Thymus (tissue), 11 donors: ENCODE measurements at regions not wholly inside any gene's neighbourhood (a gene's known extent, or its start where the extent isn't known, plus 50 kb on each side); places are given as distances from the start of the nearest gene placed in this dataset.

ENCODE experiments used
- DNase-seq, 9 donors: peaks; one replicate each; pipeline ENCODE4 v3.0.0-alpha.2; 2013; ENCODE audit warnings: low spot score in 9 of 9, low read depth in 6 of 9, missing footprints in 1 of 9
- H3K27ac ChIP-seq, 2 donors: one replicate each; pipeline ENCODE4 v1.5.1; 2013; ENCODE audit warnings: control low read depth in 1 of 2, low read depth in 1 of 2, low read length in 1 of 2, mild to moderate bottlenecking in 1 of 2, moderate library complexity in 1 of 2
- H3K27me3 ChIP-seq, 2 donors: one replicate each; pipeline ENCODE4 v1.5.1; 2013; ENCODE audit warnings: low read length in 1 of 2; ENCODE audit not compliant: control insufficient read depth in 2 of 2, insufficient read depth in 1 of 2
- H3K36me3 ChIP-seq, 2 donors: one replicate each; pipeline ENCODE4 v1.5.1; 2013; ENCODE audit warnings: low read length in 1 of 2, mild to moderate bottlenecking in 1 of 2, moderate library complexity in 1 of 2; ENCODE audit not compliant: control insufficient read depth in 2 of 2, insufficient read depth in 2 of 2
- H3K4me1 ChIP-seq, 2 donors: one replicate each; pipeline ENCODE4 v1.5.1; 2013; ENCODE audit warnings: low read length in 2 of 2; ENCODE audit not compliant: control insufficient read depth in 2 of 2, insufficient read depth in 2 of 2
- H3K4me3 ChIP-seq, 2 donors: one replicate each; pipeline ENCODE4 v1.5.1; 2013; ENCODE audit warnings: low read length in 2 of 2, control low read depth in 1 of 2, mild to moderate bottlenecking in 1 of 2
- H3K9me3 ChIP-seq, 2 donors: one replicate each; pipeline ENCODE4 v1.5.1; 2013; ENCODE audit warnings: low read length in 1 of 2, mild to moderate bottlenecking in 1 of 2; ENCODE audit not compliant: control insufficient read depth in 2 of 2, insufficient read depth in 1 of 2
- WGBS: extraction: QIAGEN DNeasy Blood & Tissue Kit; methylation state at CpG from one replicate; pipeline ENCODE4 v1.1.7; 2013; 5-methylcytosine and 5-hydroxymethylcytosine counted together
- donor health status: healthy.

DNA sequence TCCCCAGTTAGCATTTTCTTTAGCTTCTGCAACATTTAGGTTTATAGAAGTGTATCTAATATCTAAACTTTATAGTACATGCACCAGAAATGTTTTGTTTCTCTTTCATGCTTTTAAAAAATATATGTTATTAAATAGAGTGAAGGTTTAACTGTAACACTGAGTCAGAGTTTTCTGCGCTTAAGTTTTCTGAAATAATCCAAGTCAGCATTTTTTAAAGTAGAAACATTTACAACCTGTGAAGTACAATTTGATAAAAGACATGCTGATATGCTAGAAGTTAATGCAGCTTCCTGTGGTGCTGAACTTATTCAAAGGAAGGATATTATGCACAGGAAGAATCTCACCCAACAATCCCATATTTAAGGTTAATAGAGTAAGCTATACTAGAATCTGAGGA is 1096.8 kb downstream of the LRFN5 start:
- Histone ChIP-seq H3K27ac (no peak overlapping the region), H3K27me3 (no peaks in the 10 kb centered on the region), H3K4me3 (no peak overlapping the region), H3K36me3 (no peaks in the 10 kb centered on the region), H3K4me1 (no peaks in the 10 kb centered on the region), H3K9me3 (no peaks in the 10 kb centered on the region)
- 93% methylated on average over 1 of the region's 1 CpG for WGBS
- no peak for DNase-seq

DNA sequence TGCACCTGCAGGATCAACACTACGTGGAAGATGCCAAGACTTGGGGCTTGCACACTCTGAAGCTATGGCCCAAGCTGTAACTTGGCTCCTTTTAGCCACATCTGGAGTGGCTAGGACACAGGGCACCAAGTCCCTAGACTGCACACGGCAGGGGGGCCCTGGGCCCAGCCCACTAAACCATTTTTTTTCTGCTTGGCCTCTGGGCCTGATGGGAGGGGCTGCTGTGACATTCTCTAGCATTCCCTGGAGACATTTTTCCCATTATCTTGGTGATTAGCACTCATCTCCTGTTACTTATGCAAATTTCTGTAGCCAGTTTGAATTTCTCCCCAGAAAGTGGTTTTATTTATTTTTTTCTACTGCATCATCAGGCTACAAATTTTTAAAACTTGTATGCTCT is 1080.7 kb downstream of the LRFN5 start:
- Histone ChIP-seq H3K9me3 (peaks cover 0 to 3% of the 10 kb centered on the region in 2 donors), H3K27me3 (no peaks in the 10 kb centered on the region), H3K36me3 (no peaks in the 10 kb centered on the region), H3K4me1 (no peaks in the 10 kb centered on the region), H3K27ac (no peak overlapping the region), H3K4me3 (no peak overlapping the region)
- WGBS: 78% methylated on average over 2 of the region's 2 CpGs
- DNase-seq: no peak

DNA sequence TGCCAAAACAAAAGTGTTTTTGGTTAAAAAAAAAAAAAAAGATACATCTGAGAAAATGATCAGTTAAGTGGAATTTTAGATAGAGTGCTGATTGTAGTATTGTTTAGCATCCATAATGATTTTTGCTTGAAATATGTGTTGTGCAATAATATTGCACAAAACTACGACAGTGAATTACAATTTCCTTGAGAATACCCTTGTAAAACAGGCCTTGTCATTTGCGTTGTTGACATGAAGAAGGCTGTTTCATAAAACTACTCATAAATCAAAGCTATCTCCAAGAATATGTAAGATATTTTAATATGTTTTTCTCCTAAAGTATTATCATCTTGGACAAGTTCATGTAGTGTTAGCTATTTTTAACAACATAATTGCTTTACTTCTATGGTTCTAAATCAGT is 1077.0 kb downstream of the LRFN5 start:
- no peaks in the 10 kb centered on the region for H3K4me1 ChIP-seq
- H3K36me3 ChIP-seq: no peaks in the 10 kb centered on the region
- H3K4me3 ChIP-seq: no peak overlapping the region
- peaks cover 0 to 3% of the 10 kb centered on the region in 2 donors for H3K9me3 ChIP-seq
- no peak overlapping the region for H3K27ac ChIP-seq
- no peaks in the 10 kb centered on the region for H3K27me3 ChIP-seq
- WGBS: 96% methylated on average over 2 of the region's 2 CpGs
- DNase-seq: no peak

DNA sequence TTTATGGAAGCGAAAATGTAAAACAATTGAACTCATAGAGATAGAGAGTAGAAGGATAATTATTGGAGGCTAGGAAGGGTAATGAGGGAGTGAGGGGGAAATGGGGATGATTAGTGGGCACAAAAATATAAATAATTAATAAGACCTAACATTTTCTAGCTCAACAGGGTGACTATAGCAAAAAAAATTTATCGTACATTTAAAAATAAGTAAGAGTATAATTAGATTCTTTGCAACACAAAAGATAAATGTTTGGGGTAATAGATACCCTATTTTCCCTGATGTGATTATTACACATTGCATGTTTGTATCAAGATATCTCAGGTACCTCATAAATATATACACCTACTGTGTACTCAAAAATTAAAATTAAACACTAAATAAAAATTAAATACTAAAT is 1070.0 kb downstream of the LRFN5 start:
- 96% methylated on average over 2 of the region's 2 CpGs for WGBS
- Histone ChIP-seq H3K27me3 (no peaks in the 10 kb centered on the region), H3K9me3 (no peaks in the 10 kb centered on the region), H3K4me1 (no peaks in the 10 kb centered on the region), H3K27ac (no peak overlapping the region), H3K36me3 (no peaks in the 10 kb centered on the region), H3K4me3 (no peak overlapping the region)
- DNase-seq: no peak

DNA sequence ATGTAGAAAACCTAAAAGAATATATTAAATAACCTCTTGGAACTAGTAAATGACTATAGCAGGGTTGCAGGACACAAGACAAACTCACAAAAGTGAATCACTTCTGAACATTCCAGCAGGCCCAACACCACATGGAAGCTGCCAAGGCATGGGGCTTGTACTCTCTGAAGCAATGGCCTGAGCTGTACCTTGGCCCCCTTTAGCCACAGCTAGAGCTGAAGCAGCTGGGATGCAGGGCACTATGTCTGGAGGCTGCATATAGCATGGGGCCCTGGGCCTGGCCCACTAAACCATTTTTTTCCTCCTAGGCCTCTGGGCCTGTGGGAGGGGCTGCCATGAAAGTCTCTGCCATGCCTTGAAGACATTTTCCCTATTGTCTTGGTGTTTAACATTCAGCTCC is 1067.3 kb downstream of the LRFN5 start:
- no peak for DNase-seq
- Histone ChIP-seq H3K4me1 (no peaks in the 10 kb centered on the region), H3K36me3 (no peaks in the 10 kb centered on the region), H3K9me3 (no peaks in the 10 kb centered on the region), H3K27me3 (no peaks in the 10 kb centered on the region), H3K27ac (no peak overlapping the region), H3K4me3 (no peak overlapping the region)

DNA sequence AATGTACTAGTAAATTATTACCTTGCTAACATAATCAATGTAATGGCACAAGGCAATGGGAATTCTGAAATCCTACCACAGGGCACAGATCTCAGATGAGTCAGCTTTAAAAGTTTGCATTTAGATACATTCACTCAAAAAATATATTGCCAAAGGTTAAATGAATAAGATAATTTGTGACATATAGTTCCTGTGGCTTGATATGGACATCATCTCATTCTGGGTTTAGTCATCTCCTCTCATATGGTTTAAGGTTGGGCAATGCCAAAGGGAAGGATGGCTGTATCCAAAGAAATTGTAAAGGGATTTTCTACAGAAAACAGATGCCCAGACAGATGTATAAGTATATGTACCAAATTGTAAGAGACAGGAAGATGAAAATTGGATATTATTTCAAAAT is 1065.0 kb downstream of the LRFN5 start:
- no peaks in the 10 kb centered on the region for H3K36me3 ChIP-seq
- H3K9me3 ChIP-seq: no peaks in the 10 kb centered on the region
- H3K4me1 ChIP-seq: no peaks in the 10 kb centered on the region
- H3K4me3 ChIP-seq: no peak overlapping the region
- no peaks in the 10 kb centered on the region for H3K27me3 ChIP-seq
- H3K27ac ChIP-seq: no peak overlapping the region
- DNase-seq: no peak

DNA sequence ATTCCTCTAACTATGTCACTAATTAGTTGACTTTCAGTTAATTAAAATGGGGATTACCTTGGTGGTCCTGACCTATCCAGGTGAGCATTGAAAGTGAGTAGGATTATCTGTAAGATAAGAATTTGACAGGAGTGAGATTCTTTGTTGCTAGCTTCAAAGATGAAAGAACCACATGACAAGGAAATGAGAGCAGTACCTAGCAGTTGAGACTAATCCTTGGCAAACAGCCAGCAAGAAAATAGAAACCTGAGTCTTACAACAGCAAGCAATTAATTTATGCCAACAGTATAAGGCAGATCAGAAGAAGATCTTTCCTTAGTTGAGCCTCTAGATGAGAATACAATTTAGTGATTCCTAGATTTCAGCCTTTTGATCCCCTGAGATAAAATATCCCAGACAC is 1058.4 kb downstream of the LRFN5 start:
- no peak for DNase-seq
- Histone ChIP-seq H3K27me3 (no peaks in the 10 kb centered on the region), H3K36me3 (no peaks in the 10 kb centered on the region), H3K27ac (no peak overlapping the region), H3K9me3 (no peaks in the 10 kb centered on the region), H3K4me3 (no peak overlapping the region), H3K4me1 (no peaks in the 10 kb centered on the region)

DNA sequence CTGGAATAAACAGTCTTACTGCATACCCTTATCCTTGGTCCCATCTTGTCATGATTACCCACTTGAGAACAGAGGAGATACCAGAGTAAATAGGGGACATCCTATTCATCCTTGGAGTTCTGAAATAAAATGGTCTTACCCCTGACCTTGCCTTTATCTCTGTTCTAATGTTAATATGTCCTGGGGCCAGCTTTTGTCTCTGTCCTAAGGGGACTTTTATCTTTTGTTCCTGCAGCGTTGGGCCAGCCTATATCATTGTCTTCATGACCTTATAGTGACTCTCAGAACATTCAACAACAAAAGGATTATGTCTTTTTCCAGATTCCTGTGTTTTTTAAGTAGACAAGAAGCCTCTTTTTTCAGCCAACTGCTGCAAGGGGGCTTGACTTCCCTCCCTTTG is 1057.5 kb downstream of the LRFN5 start:
- Histone ChIP-seq H3K4me3 (no peak overlapping the region), H3K9me3 (no peaks in the 10 kb centered on the region), H3K4me1 (no peaks in the 10 kb centered on the region), H3K27ac (no peak overlapping the region), H3K36me3 (no peaks in the 10 kb centered on the region), H3K27me3 (no peaks in the 10 kb centered on the region)
- WGBS: 73% methylated on average over 1 of the region's 1 CpG
- no peak for DNase-seq

DNA sequence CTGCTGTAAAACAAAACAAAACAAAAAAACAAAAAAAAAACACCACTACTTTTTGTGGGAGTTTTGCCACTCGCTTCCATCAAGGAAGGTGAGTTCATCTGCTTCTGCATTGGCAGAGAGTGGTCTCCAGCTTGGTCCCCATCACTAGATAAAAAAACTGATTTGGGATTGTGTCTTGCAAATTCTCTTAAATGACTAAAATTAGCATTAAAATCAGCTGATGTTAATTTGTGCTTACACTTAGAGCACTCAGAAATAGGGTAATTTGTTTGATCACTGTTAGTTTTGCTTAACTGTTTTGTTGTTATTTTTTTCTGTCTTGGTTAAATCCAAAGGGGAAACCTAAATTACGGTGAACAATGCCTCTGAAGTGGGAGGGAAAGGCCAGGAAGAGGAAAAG is 1048.0 kb downstream of the LRFN5 start:
- WGBS: 90% methylated on average over 2 of the region's 2 CpGs
- Histone ChIP-seq H3K9me3 (no peaks in the 10 kb centered on the region), H3K4me1 (no peaks in the 10 kb centered on the region)

DNA sequence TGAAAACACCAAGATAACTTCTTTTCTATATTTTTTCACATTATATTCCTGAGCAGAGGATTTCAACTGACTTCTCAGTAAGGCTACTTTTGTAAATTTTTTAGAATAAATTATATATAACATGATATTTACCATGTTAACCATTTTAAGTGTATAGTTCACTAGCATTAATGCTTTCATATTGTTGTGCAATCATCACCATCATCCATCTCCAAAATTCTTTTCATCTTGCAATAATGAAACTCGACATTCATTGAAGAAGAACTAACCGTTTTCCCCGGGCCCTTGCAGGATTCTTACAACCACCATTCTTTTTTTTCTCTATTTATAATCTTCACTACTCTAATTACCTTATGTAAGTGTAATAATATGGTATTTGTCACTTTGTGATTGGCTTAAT is 1036.1 kb downstream of the LRFN5 start:
- no peaks in the 10 kb centered on the region for H3K36me3 ChIP-seq
- no peaks in the 10 kb centered on the region for H3K27me3 ChIP-seq
- no peaks in the 10 kb centered on the region for H3K9me3 ChIP-seq
- H3K4me1 ChIP-seq: no peaks in the 10 kb centered on the region
- no peak overlapping the region for H3K27ac ChIP-seq
- no peak overlapping the region for H3K4me3 ChIP-seq
- no peak for DNase-seq
- WGBS: 94% methylated on average over 3 of the region's 3 CpGs

More for the DNA sequence above, 1048.0 kb downstream of the LRFN5 start:
- no peak overlapping the region for H3K4me3 ChIP-seq
- H3K36me3 ChIP-seq: no peaks in the 10 kb centered on the region
- DNase-seq: no peak
- H3K27ac ChIP-seq: no peak overlapping the region
- H3K27me3 ChIP-seq: no peaks in the 10 kb centered on the region
